HEK293T (cell line): ENCODE measurements at regions not wholly inside any gene's neighbourhood (a gene's known extent, or its start where the extent isn't known, plus 50 kb on each side); places are given as distances from the start of the nearest gene placed in this dataset.

ENCODE experiments used
- CTCF ChIA-PET: fragments of 350-600 bp; formaldehyde crosslinking; extraction: SDS; loops from one replicate; lab custom pipeline; 2021; ENCODE audit warnings: antibody characterized with exemption, inconsistent platforms; lab: Yijun Ruan, JAX
- POLR2A ChIA-PET: fragments of 350-600 bp; formaldehyde crosslinking; extraction: SDS; loops from one replicate; lab custom pipeline; 2020; ENCODE audit warnings: antibody characterized with exemption, inconsistent platforms; lab: Yijun Ruan, JAX
- DNase-seq: peaks from one replicate; pipeline ENCODE4 v3.0.0; 2012; ENCODE audit warnings: mixed read lengths; ENCODE audit errors: extremely low spot score
- ARNT ChIP-seq: fragments of 450-650 bp; IDR thresholded peaks from 2 replicates; pipeline ENCODE4 v1.6.1; 2017; ENCODE audit warnings: mild to moderate bottlenecking
- BHLHE40 ChIP-seq: fragments of 450-650 bp; IDR thresholded peaks from 2 replicates; pipeline ENCODE4 v1.6.1; 2016; ENCODE audit warnings: mild to moderate bottlenecking, moderate library complexity, borderline replicate concordance
- CTBP1 ChIP-seq: fragments of 450-650 bp; IDR thresholded peaks from 2 replicates; pipeline ENCODE4 v1.6.1; 2016; ENCODE audit warnings: borderline replicate concordance
- ELF4 ChIP-seq: fragments of 450-650 bp; IDR thresholded peaks from 2 replicates; pipeline ENCODE4 v1.6.1; 2017; ENCODE audit warnings: antibody characterized with exemption
- FOXA1 ChIP-seq: fragments of 450-650 bp; IDR thresholded peaks from 2 replicates; pipeline ENCODE4 v1.6.1; 2016; ENCODE audit warnings: mild to moderate bottlenecking
- FOXK2 ChIP-seq: fragments of 450-650 bp; IDR thresholded peaks from 2 replicates; pipeline ENCODE4 v1.6.1; 2016; ENCODE audit warnings: mild to moderate bottlenecking
- FOXM1 ChIP-seq: fragments of 450-650 bp; IDR thresholded peaks from 2 replicates; pipeline ENCODE4 v1.6.1; 2017; ENCODE audit warnings: mild to moderate bottlenecking, borderline replicate concordance
- HDGF ChIP-seq: fragments of 450-650 bp; IDR thresholded peaks from 2 replicates; pipeline ENCODE4 v1.6.1; 2017; ENCODE audit warnings: antibody characterized with exemption, borderline replicate concordance
- L3MBTL2 ChIP-seq: fragments of 450-650 bp; conservative IDR thresholded peaks from 2 replicates; pipeline ENCODE4 v1.6.1; 2016; ENCODE audit warnings: mild to moderate bottlenecking
- LEF1 ChIP-seq: fragments of 450-650 bp; IDR thresholded peaks from 2 replicates; pipeline ENCODE4 v1.6.1; 2017; ENCODE audit warnings: mild to moderate bottlenecking, borderline replicate concordance
- NFRKB ChIP-seq: fragments of 450-650 bp; IDR thresholded peaks from 2 replicates; pipeline ENCODE4 v1.6.1; 2016; ENCODE audit warnings: mild to moderate bottlenecking, moderate library complexity
- SP1 ChIP-seq: fragments of 450-650 bp; IDR thresholded peaks from 2 replicates; pipeline ENCODE4 v1.6.1; 2017
- SUZ12 ChIP-seq: fragments of 450-650 bp; IDR thresholded peaks from 2 replicates; pipeline ENCODE4 v1.6.1; 2016; ENCODE audit warnings: mild to moderate bottlenecking
- TARDBP ChIP-seq: fragments of 450-650 bp; IDR thresholded peaks from 2 replicates; pipeline ENCODE4 v1.6.1; 2016
- ZNF384 ChIP-seq: fragments of 450-650 bp; IDR thresholded peaks from 2 replicates; pipeline ENCODE4 v1.6.1; 2016
- TF ChIP-seq, protein P1 (sequence below): fragments of 450-650 bp; IDR thresholded peaks from 2 replicates; pipeline ENCODE4 v1.6.1; 2016

- ChIA-PET POLR2A (no interaction called here), CTCF (no interaction called here)
- TF ChIP-seq FOXM1 (no peak), L3MBTL2 (no peak), NFRKB (no peak), FOXK2 (no peak), SUZ12 (no peak), HDGF (no peak), TARDBP (no peak), SP1 (no peak)
- no peak for DNase-seq
Measured at GRCh38 chr2:216559625-216560156, 61.0 kb downstream of the RPL37A start.

- ChIA-PET POLR2A (no interaction called here), CTCF (no interaction called here)
- TF ChIP-seq L3MBTL2 (no peak), SUZ12 (no peak), SP1 (no peak)
- DNase-seq = no peak
Measured at GRCh38 chr2:216560838-216561270, 62.2 kb downstream of the RPL37A start.

- no peak for DNase-seq
- TF ChIP-seq NFRKB (no peak), TARDBP (no peak), FOXM1 (no peak), LEF1 (no peak)
- TF ChIP-seq, protein P1, sequence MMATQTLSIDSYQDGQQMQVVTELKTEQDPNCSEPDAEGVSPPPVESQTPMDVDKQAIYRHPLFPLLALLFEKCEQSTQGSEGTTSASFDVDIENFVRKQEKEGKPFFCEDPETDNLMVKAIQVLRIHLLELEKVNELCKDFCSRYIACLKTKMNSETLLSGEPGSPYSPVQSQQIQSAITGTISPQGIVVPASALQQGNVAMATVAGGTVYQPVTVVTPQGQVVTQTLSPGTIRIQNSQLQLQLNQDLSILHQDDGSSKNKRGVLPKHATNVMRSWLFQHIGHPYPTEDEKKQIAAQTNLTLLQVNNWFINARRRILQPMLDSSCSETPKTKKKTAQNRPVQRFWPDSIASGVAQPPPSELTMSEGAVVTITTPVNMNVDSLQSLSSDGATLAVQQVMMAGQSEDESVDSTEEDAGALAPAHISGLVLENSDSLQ = no peak
- ChIA-PET POLR2A (no interaction called here), CTCF (no interaction called here)
Measured at GRCh38 chr2:216562696-216563435, 64.2 kb downstream of the RPL37A start.

GRCh38 chr2:216563646-216564045, 65.0 kb downstream of the RPL37A start:
- TF ChIP-seq TARDBP = no peak
- TF ChIP-seq BHLHE40 = no peak
- no peak for TF ChIP-seq NFRKB
- no peak for TF ChIP-seq LEF1
- no peak for TF ChIP-seq ZNF384
- no peak for TF ChIP-seq SUZ12
- no peak for TF ChIP-seq SP1
- TF ChIP-seq ELF4 = no peak
- TF ChIP-seq ARNT = no peak
- TF ChIP-seq FOXK2 = no peak
- TF ChIP-seq L3MBTL2 = no peak
- TF ChIP-seq, protein P1 = no peak
- no peak for TF ChIP-seq FOXM1
- TF ChIP-seq CTBP1 = no peak
- no peak for TF ChIP-seq FOXA1
- TF ChIP-seq HDGF = no peak
- ChIA-PET CTCF (no interaction called here), POLR2A (no interaction called here)
- no peak for DNase-seq

DNA sequence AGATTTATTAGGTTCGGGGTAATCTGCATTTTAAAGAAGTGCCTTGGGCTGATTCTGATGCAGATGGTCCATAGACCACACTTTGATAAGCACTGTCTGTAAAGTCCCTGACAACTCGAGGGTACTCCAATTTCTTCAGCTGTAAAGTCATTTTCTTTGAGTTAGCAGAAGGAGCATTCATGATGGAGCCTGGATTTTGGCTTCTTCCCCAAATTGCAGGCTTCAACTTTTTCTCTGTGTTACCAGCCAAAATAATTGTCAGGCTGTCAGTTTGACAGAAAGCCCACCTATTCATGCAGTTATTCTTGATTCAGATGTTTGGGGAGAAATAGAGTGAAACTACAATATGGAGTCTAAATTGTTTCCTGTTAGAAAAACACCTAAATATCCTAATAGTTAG, 66.0 kb downstream of the RPL37A start:
- ChIA-PET CTCF (no interaction called here), POLR2A (no interaction called here)
- DNase-seq = no peak
- TF ChIP-seq FOXA1 = no peak
- TF ChIP-seq ZNF384 = no peak
- TF ChIP-seq BHLHE40 = no peak
- TF ChIP-seq L3MBTL2 = no peak
- TF ChIP-seq CTBP1 = no peak
- TF ChIP-seq LEF1 = no peak
- TF ChIP-seq FOXM1 = no peak
- no peak for TF ChIP-seq SUZ12
- TF ChIP-seq TARDBP = no peak
- TF ChIP-seq, protein P1 = no peak
- TF ChIP-seq FOXK2 = no peak
- no peak for TF ChIP-seq ARNT
- no peak for TF ChIP-seq SP1
- no peak for TF ChIP-seq ELF4
- no peak for TF ChIP-seq HDGF

- TF ChIP-seq FOXA1 = no peak
- no peak for TF ChIP-seq SUZ12
- POLR2A ChIA-PET = no interaction called here
- no peak for DNase-seq
- CTCF ChIA-PET = no interaction called here
Measured at GRCh38 chr2:216565956-216566355, 67.3 kb upstream of the IGFBP2 start.

- no peak for DNase-seq
- ChIA-PET POLR2A (no interaction called here), CTCF (no interaction called here)
- no peak for TF ChIP-seq FOXA1
- TF ChIP-seq SP1 = no peak
- TF ChIP-seq ZNF384 = no peak
- no peak for TF ChIP-seq SUZ12
- TF ChIP-seq BHLHE40 = no peak
- TF ChIP-seq, protein P1 = no peak
- TF ChIP-seq FOXK2 = no peak
- TF ChIP-seq CTBP1 = no peak
- TF ChIP-seq LEF1 = no peak
- no peak for TF ChIP-seq FOXM1
- TF ChIP-seq L3MBTL2 = no peak
- no peak for TF ChIP-seq TARDBP
- TF ChIP-seq ELF4 = no peak
- no peak for TF ChIP-seq NFRKB
- no peak for TF ChIP-seq ARNT
- TF ChIP-seq HDGF = no peak
Measured at GRCh38 chr2:216568576-216568975, 64.6 kb upstream of the IGFBP2 start.
